ENCODE measurements at regions not wholly inside any gene's neighbourhood (a gene's known extent, or its start where the extent isn't known, plus 50 kb on each side); places are given as distances from the start of the nearest gene placed in this dataset.

- Histone ChIP-seq H3K36me3 (no peaks in the 10 kb centered on the region), H3K4me1 (no peaks in the 10 kb centered on the region), H3K9me3 (no peaks in the 10 kb centered on the region), H3K4me3 (no peak overlapping the region), H3K27ac (no peak overlapping the region), H3K27me3 (no peaks in the 10 kb centered on the region)
- intact Hi-C loops (cut with DNase I), result loop anchor here (10.0 kb wide), 1 partner anchor 63 kb away; no protein-coding TSS in a partner anchor
- DNase-seq (ENCODE audit: extremely low spot score in 2 of 2), result no peak
- TF ChIP-seq POLR2A (IDR thresholded peaks at IDR 0.05) (no peak), CTCF (IDR thresholded peaks at IDR 0.05) (no peak)
These were observed 142.7 kb downstream of the ADCYAP1 start for GRCh38 chr18:1047406-1047805.

- Histone ChIP-seq H3K9me3 (no peaks in the 10 kb centered on the region), H3K4me3 (no peak overlapping the region), H3K27me3 (no peaks in the 10 kb centered on the region), H3K27ac (no peak overlapping the region), H3K36me3 (no peaks in the 10 kb centered on the region), H3K4me1 (no peaks in the 10 kb centered on the region)
- DNase-seq (ENCODE audit: extremely low spot score in 2 of 2), result no peak
- TF ChIP-seq CTCF (IDR thresholded peaks at IDR 0.05), result no peak
- TF ChIP-seq POLR2A (IDR thresholded peaks at IDR 0.05), result no peak
- TF ChIP-seq POLR2AphosphoS5 (IDR thresholded peaks at IDR 0.05; ENCODE audit: insufficient read depth in 1 of 2, low read depth in 1 of 2), result no peak
- intact Hi-C loops (cut with DNase I), result loop anchor here (10.0 kb wide), 1 partner anchor 63 kb away; no protein-coding TSS in a partner anchor
These were observed 143.4 kb downstream of the ADCYAP1 start for GRCh38 chr18:1048032-1048431.

- H3K36me3 ChIP-seq, result no peaks in the 10 kb centered on the region
- intact Hi-C loops (cut with DNase I), result loop anchor here (10.0 kb wide), 1 partner anchor 64 kb away; no protein-coding TSS in a partner anchor
- no peaks in the 10 kb centered on the region for H3K27me3 ChIP-seq
- no peak overlapping the region for H3K4me3 ChIP-seq
- no peaks in the 10 kb centered on the region for H3K4me1 ChIP-seq
- no peaks in the 10 kb centered on the region for H3K9me3 ChIP-seq
- DNase-seq (ENCODE audit: extremely low spot score in 2 of 2), result no peak
- TF ChIP-seq POLR2A (IDR thresholded peaks at IDR 0.05) (no peak), POLR2AphosphoS5 (IDR thresholded peaks at IDR 0.05; ENCODE audit: insufficient read depth in 1 of 2, low read depth in 1 of 2) (no peak)
- no peak overlapping the region for H3K27ac ChIP-seq
These were observed 144.5 kb downstream of the ADCYAP1 start for GRCh38 chr18:1049173-1049572.

GRCh38 chr18:1050012-1050657 is 145.5 kb downstream of the ADCYAP1 start:
- H3K27ac ChIP-seq, result no peak overlapping the region
- H3K27me3 ChIP-seq, result no peaks in the 10 kb centered on the region
- DNase-seq (ENCODE audit: extremely low spot score in 2 of 2), result no peak
- H3K36me3 ChIP-seq, result no peaks in the 10 kb centered on the region
- no peak for TF ChIP-seq POLR2A (IDR thresholded peaks at IDR 0.05)
- no peak for TF ChIP-seq CTCF (IDR thresholded peaks at IDR 0.05)
- TF ChIP-seq POLR2AphosphoS5 (IDR thresholded peaks at IDR 0.05; ENCODE audit: insufficient read depth in 1 of 2, low read depth in 1 of 2), result no peak
- no peaks in the 10 kb centered on the region for H3K4me1 ChIP-seq
- H3K9me3 ChIP-seq, result no peaks in the 10 kb centered on the region
- intact Hi-C loops (cut with DNase I), result no loop called here
- no peak overlapping the region for H3K4me3 ChIP-seq

GRCh38 chr18:1052301-1052700 is 147.6 kb downstream of the ADCYAP1 start:
- Histone ChIP-seq H3K4me3 (no peak overlapping the region), H3K27ac (no peak overlapping the region), H3K9me3 (no peaks in the 10 kb centered on the region), H3K27me3 (no peaks in the 10 kb centered on the region), H3K4me1 (no peaks in the 10 kb centered on the region), H3K36me3 (no peaks in the 10 kb centered on the region)
- DNase-seq (ENCODE audit: extremely low spot score in 2 of 2), result no peak
- intact Hi-C loops (cut with DNase I), result no loop called here
- no peak for TF ChIP-seq POLR2AphosphoS5 (IDR thresholded peaks at IDR 0.05; ENCODE audit: insufficient read depth in 1 of 2, low read depth in 1 of 2)
